ENCODE measurements at regions not wholly inside any gene's neighbourhood (a gene's known extent, or its start where the extent isn't known, plus 50 kb on each side); places are given as distances from the start of the nearest gene placed in this dataset.

DNA sequence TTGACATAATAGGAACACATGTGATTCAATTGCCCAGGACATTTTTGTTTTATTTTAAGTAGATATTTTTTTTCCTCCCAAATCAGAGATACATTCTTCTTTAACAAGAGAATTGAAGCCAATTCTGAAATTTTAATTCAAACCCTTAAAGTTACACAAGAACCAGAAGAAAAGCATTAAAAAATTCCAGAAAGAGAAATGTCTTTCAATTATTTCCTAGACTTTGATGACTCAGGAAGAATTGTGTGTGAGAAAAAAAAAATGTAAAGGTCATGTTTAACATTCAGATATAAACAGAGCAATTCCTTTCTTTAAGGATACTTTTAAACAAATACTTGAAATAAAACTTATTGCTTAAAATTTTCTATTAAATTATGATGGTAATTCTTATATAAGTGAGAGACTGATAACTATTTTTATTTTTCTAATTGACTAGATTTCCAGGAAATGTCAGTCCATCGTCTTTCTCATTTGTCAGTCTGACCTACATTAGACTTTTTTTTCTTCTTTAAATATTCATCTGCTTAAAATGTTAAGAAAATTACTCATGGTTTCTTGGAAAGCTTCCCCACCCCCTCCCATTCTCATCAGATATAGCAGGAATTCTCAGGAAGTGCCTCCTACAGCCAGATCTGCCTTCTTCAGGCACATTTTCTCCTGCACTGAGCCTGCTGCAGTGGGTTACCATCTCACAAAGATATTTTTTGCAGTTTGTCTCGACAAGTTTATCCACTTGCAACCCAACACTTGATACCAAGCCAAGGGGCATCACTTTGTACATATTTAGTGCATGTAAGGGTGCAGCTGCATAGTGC, 261.8 kb upstream of the CBLB start:
- no peak overlapping the region for H3K4me3 ChIP-seq
- H3K27me3 ChIP-seq (ENCODE audit: insufficient read depth in 3 of 3, low read length in 2 of 3) = no peaks in the 10 kb centered on the region
- DNase-seq (no peak), ATAC-seq (no peak)
- WGBS, 3 donors = 12 to 25% (median 14%) methylated on average over 2 of the region's 2 CpGs
- intact Hi-C loops (cut with DNase I) = no loop called here
- H3K4me1 ChIP-seq = no peaks in the 10 kb centered on the region
- no peak overlapping the region for H3K27ac ChIP-seq
- H3K36me3 ChIP-seq (ENCODE audit: insufficient read depth in 1 of 2, low read depth in 1 of 2) = no peaks in the 10 kb centered on the region
- TF ChIP-seq, protein P1, sequence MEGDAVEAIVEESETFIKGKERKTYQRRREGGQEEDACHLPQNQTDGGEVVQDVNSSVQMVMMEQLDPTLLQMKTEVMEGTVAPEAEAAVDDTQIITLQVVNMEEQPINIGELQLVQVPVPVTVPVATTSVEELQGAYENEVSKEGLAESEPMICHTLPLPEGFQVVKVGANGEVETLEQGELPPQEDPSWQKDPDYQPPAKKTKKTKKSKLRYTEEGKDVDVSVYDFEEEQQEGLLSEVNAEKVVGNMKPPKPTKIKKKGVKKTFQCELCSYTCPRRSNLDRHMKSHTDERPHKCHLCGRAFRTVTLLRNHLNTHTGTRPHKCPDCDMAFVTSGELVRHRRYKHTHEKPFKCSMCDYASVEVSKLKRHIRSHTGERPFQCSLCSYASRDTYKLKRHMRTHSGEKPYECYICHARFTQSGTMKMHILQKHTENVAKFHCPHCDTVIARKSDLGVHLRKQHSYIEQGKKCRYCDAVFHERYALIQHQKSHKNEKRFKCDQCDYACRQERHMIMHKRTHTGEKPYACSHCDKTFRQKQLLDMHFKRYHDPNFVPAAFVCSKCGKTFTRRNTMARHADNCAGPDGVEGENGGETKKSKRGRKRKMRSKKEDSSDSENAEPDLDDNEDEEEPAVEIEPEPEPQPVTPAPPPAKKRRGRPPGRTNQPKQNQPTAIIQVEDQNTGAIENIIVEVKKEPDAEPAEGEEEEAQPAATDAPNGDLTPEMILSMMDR (IDR thresholded peaks at IDR 0.05) = no peak
- H3K9me3 ChIP-seq = no peaks in the 10 kb centered on the region

DNA sequence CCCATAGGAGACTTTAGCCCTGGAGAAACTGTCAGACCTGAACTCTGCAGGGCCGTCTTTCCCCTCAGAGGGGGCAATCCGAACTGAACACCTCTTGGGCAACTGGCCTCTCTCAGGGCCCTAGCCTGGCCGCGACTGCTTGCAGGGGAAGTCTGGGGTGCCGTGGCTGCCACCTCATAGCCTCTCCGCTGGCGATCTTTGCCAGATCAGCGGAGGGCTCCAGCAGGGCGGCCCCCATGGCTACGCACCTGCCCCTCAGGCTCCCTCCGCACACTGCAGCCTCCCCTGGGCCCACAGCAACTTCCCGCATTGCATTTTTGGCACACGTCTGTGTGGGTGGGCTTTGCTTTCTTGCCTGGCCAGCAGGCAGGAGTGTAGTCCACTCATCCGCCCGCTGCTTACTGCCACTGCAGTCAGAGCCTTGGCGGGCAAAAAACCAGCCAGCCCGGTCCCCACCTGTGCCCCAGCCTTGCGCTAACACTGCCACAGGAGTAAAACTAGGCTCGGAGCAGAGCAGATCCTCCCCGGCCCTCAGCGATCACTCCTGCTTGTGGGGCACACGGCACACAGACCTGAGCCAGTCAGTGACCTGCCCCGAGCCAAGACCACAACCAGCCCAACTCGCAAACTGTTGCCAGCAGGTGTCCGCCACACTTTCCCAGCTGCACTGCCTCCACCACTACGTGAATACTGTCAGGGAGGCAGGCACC, 266.8 kb upstream of the CBLB start:
- Histone ChIP-seq H3K4me3 (no peak overlapping the region), H3K4me1 (no peaks in the 10 kb centered on the region), H3K27ac (no peak overlapping the region), H3K9me3 (no peaks in the 10 kb centered on the region), H3K27me3 (ENCODE audit: insufficient read depth in 3 of 3, low read length in 2 of 3) (no peaks in the 10 kb centered on the region), H3K36me3 (ENCODE audit: insufficient read depth in 1 of 2, low read depth in 1 of 2) (no peaks in the 10 kb centered on the region)
- no peak for DNase-seq
- WGBS, 3 donors = 95 to 98% (median 97%) methylated on average over 26 of the region's 26 CpGs
- ATAC-seq = no peak
- intact Hi-C loops (cut with DNase I) = no loop called here
- TF ChIP-seq, protein P1 (IDR thresholded peaks at IDR 0.05) = no peak

DNA sequence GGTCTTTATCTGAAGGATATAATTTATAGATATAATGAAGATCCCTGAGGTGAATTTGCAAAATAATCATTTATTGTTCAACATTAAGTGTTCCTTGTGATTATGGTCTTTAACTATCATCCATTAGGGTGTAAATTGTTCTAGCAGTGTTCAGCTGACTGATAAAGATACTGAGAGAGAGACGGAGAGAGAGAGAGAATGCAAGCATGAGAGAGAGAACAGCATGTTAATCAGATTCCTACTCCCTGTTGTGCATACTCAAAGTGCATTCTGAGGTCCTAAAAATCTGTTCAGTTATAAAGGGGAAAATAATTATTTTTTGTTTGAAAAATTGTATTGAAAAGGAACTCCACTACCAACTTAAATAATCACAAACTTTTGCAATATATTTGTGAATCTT, 271.0 kb upstream of the CBLB start:
- no peak overlapping the region for H3K4me3 ChIP-seq
- H3K4me1 ChIP-seq = no peaks in the 10 kb centered on the region
- intact Hi-C loops (cut with DNase I) = no loop called here
- H3K27me3 ChIP-seq (ENCODE audit: insufficient read depth in 3 of 3, low read length in 2 of 3) = no peaks in the 10 kb centered on the region
- no peaks in the 10 kb centered on the region for H3K36me3 ChIP-seq (ENCODE audit: insufficient read depth in 1 of 2, low read depth in 1 of 2)
- WGBS, 3 donors = 33 to 67% (median 53%) methylated on average over 1 of the region's 1 CpG
- no peak for DNase-seq
- TF ChIP-seq, protein P1 (IDR thresholded peaks at IDR 0.05) = no peak
- no peak for ATAC-seq
- no peaks in the 10 kb centered on the region for H3K9me3 ChIP-seq
- no peak overlapping the region for H3K27ac ChIP-seq

DNA sequence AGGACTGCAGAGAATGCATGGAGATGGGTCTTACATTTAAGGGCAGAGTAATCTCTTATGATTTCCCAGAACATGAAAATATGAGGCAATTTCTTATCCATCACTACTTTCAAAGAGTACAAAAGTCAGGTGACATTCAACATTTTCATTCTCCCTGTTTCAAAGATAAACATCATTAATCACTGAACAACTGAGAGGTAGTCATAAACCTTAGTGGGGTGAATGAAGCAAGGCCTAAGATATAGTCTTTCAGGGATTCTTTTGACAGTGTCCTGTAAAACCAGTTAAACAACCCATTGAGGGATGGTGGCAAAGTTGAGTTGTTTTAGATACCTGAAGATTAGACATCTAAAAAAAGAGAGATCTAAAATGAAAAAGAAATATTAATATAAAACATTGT, 271.6 kb upstream of the CBLB start:
- H3K9me3 ChIP-seq = no peaks in the 10 kb centered on the region
- H3K27ac ChIP-seq = no peak overlapping the region
- ATAC-seq = no peak
- H3K36me3 ChIP-seq (ENCODE audit: insufficient read depth in 1 of 2, low read depth in 1 of 2) = no peaks in the 10 kb centered on the region
- TF ChIP-seq, protein P1 (IDR thresholded peaks at IDR 0.05) = no peak
- no peaks in the 10 kb centered on the region for H3K4me1 ChIP-seq
- intact Hi-C loops (cut with DNase I) = no loop called here
- H3K27me3 ChIP-seq (ENCODE audit: insufficient read depth in 3 of 3, low read length in 2 of 3) = no peaks in the 10 kb centered on the region
- H3K4me3 ChIP-seq = no peak overlapping the region
- no peak for DNase-seq
